LHCN-M2 (cell line): ENCODE measurements at regions not wholly inside any gene's neighbourhood (a gene's known extent, or its start where the extent isn't known, plus 50 kb on each side); places are given as distances from the start of the nearest gene placed in this dataset.

Experiments
- DNase-seq: peaks from one replicate; pipeline ENCODE4 v3.0.0-alpha.2; 2012; ENCODE audit warnings: low read depth

GRCh38 chr7:12741951-12742575 lies 54.6 kb downstream of the ARL4A start:
- DNase-seq = peak; percentile 36

DNA sequence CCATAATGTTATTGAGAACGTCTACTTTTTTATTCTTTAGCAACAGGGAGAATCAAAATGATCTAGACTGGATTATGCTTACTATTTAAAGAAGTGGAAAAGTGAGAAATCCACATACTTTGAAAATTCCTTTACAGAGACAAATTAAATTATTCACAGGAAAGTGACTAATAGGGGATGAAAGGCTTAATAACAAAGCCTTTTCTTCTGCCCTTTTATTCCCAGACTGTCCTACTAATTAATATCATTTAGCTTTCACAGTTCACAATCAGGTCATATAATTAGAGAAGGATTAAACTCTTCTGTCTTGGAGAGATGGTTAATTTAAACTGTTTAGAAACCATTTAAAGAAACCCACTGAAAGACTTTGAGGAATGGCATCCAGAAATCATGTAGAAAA lies 58.8 kb downstream of the ARL4A start:
- DNase-seq = no peak

DNA sequence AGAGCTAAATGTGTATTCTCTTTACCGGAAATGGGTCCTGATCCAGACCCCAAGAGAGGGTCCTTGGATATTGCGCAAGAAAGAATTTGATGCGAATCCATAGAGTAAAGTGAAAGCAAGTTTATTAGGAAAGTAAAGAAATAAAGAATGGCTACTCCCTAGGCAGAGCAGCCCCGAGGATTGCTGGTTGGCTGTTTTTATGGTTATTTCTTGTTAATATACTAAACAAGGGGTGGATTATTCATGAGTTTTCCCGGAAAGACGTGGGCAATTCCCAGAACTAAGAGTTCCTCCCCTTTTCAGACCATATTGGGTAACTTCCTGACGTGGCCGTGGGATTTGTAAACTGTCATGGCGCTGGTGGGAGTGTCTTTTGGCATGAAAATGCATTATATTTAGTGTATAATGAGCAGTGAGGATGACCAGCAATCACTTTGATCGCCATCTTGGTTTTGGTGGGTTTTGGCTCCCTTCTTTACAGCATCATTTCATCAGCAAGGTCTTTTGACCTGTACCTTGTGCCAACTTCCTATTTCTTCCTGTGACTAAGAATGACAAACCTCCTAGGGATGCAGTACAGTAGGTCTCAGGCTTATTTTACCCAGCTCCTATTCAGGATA lies 60.4 kb downstream of the ARL4A start:
- no peak for DNase-seq

- DNase-seq = no peak
These were observed 61.6 kb downstream of the ARL4A start for GRCh38 chr7:12749069-12749468.

- no peak for DNase-seq
These were observed 62.3 kb downstream of the ARL4A start for GRCh38 chr7:12749746-12750145.

DNA sequence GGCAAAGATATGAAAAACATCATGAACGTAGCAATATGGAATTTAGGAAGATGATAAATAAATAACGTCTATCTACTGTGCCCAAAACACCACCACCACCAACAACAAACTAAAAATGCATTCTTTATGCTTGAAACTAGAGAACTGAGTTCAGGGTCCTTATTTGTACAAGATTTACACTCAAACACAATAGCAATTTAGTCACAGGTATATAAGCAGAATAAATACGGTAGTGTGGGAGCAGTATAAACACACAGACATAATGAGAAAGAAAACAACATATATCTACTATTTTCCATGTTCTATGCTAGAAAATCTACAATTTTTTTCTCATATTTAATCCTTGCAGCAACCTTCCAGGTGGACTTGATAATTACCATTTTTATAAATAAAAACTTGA lies 64.3 kb downstream of the ARL4A start:
- no peak for DNase-seq

GRCh38 chr7:12754179-12754578 lies 66.7 kb downstream of the ARL4A start:
- no peak for DNase-seq

GRCh38 chr7:12756821-12757220 lies 69.4 kb downstream of the ARL4A start:
- DNase-seq = peak; percentile 64

DNA sequence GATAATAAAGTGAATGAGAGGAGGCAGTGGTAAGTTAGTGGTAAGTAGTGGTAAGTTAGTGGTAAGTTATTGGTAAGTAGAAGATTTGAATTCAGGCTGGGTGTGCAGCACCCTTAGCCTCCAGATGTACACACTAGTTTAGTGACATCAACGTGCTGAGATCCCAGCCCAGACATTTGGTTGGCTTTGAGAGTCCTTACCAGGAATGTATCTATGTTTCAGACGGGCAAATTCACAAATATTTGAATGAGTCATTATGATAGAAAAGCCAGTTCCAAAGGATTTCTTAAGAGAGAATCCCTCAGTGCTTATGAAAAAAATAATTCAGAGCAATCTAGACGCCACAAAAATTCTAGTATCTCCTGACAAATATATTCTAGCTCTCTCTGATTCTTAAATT lies 70.0 kb downstream of the ARL4A start:
- DNase-seq = peak; percentile 86

DNA sequence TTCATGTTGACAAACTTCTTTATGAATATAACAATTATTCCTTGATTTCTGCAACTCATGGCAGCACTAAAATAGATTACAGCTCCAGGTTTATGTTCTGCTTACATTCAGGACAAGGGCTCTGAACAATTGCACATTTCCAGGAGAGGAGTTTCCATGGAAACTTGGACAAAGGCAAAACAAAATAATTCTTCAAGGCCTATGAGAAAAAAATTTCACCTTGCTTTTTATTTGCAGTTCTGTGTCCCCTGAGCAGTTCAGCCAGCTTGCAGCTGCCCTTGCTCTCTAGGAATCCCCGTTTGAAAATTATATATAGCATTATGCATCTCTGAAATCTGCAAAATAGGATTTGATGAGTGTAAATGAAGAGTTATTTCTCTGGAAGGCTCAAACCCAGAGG lies 71.7 kb downstream of the ARL4A start:
- peak; percentile 42 for DNase-seq

DNA sequence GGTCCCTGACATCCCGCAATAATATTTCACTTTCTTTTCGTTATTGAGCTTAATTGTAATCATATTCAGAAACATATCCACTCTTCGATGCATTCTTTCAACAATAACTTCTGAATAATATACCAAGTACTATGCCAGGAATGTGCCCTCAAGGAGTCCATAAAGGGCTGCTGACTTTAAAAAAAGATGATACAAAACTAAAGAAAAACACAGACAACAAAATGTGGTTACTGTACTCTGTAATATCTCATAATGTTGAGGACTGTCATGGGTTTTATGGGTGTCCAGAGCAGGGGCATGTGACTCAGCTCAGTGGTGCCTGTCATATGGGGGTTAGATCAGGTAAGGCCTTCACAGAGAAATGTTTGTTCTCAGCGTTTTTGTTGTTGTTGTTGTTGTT lies 73.7 kb downstream of the ARL4A start:
- no peak for DNase-seq

GRCh38 chr7:12761691-12762090 lies 74.3 kb downstream of the ARL4A start:
- no peak for DNase-seq

DNA sequence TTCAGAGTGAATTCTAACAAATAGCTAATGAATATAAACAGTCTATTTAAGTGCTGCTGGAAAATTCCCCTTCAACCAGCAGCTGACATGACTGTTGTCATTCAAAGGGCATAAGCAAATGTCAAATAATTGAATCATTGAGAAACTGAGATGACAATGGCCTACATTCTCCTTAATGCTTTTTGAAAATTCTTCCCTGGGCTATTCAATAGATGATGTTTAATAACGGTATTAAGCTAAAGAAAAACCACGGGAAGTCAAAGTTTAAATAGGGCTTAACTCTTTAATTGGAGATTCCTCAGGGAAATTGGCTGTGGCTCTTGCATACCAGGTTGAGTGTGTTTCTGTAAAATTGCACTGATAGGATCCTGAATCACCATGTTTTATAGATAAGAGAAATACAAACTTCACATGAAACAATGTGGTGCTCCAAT lies 77.0 kb downstream of the ARL4A start:
- DNase-seq = no peak

- peak; percentile 91 for DNase-seq
These were observed 78.1 kb downstream of the ARL4A start for GRCh38 chr7:12765431-12766100.

DNA sequence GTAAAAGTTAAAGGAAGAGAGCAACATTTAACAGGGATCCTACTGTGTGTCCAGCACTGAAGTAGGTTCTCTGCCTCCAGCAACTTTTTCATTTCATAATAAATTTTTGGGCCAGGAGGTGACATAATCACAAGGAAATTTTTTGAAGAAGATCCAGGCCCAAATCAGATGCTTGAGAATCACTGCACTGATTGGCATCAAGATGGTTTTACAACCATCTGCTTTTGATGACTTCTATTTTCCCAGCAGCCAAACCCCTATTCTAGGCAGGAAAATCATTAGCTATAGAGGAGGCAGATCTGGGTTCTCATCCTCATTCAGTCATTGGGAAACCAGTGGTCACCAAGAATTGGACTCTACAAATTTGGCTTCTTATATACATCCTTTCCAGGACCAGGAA lies 79.0 kb downstream of the ARL4A start:
- DNase-seq = no peak

DNA sequence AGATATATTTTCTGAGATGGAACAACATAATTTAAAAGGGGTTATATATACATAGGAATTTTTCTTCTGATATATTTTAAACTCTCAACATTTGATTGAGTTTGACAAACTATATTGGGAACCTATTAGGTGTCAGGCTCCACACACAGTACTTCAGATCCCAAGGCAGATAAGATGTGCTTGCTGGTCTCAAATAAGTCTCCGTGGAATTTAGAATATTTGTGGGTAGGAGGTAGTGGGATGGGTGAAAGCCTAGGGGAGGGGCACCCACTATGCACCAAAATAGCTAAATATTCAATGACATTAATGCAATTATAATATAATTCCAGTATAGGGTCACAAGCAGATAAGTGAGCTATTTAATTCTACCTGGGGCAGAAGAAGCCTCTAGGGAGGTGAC lies 81.5 kb downstream of the ARL4A start:
- no peak for DNase-seq

GRCh38 chr7:12769444-12769843 lies 82.0 kb downstream of the ARL4A start:
- no peak for DNase-seq

DNA sequence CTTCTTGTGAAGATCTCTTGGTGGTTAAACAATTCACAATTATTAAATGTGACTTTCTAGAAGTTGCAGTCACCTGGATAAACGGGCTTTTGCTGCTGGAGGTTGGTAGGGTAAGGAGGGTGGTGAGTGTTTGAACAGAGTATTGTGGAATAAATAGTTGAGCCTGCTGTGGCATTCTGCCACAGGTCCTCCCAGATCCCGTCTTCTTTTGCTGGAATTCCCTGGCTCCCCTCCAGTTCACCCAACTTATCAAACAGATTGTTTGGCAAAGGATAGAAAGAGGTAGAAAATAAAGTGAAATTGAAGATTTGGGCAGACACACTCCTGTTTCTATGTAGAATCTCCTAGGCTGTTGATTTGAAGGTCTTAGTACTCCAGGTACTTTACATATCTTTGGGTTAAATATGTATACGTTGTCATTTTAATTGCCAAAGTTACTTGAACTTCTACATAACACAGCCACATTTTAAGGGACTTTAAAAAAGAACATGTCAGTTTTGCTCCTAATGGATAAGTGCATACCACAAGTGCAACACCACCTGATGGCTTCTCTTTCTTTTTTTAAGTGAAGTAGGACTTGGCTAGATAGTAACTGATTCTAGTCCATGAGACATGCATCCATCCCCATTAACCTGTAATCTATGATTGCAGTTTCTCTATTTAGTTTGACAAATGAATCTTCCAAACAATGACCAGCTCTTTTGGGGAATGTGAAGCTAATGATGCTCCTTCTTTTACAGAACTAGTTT lies 83.0 kb downstream of the ARL4A start:
- DNase-seq = no peak

- no peak for DNase-seq
These were observed 84.0 kb downstream of the ARL4A start for GRCh38 chr7:12771378-12771877.

DNA sequence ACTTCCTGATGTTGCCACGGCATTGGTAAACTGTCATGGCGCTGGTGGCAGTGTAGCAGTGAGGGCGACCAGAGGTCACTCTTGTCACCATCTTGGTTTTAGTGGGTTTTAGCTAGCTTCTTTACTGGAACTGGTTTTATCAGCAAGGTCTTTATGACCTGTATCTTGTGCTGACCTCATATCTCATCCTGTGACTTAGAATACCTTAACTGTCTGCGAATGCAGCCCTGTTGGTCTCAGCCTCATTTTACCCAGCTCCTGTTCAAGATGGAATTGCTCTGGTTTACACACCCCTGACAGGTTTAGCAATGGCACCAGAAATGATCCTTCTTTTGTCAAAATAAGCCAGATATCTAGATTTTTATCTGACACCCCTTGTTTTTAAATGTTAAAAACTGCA lies 85.3 kb downstream of the ARL4A start:
- no peak for DNase-seq

DNA sequence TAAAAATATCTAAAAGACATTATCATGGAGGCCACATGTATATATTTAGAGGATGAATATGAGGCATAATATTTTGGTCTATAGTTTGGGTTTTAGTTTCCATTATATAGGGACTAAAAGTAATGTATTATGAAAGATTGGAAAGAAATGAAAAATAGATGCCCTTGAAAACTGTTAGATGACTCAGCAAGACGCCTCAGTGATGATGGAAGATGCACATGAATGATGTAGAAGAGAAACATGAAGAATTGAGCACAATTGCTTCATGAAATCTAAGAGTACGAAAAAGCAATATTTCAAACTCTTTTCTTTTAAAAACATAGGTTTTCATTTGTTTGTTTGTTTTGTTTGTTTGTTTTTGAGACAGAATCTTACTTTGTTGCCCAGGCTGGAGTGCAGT lies 89.8 kb downstream of the ARL4A start:
- DNase-seq = no peak

DNA sequence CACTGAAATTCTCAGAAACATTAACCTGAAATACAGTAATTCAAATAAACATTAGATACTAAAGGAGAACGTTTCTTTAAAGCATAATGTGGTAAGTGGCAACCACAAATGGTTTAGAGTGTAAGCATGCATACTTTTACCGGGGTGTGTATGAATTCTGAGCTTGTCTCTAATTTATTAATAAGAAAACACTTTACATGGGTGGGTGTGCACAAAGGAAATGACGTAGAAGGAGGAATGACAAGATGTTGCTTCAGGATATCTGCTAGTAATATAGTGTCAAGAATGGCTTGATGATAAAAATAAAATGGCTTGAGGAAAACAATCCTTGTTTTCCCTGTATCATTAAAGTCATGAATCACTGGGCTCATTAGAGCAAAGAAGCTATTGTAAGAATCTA lies 92.5 kb downstream of the ARL4A start:
- DNase-seq = no peak
